ENCODE measurements at regions not wholly inside any gene's neighbourhood (a gene's known extent, or its start where the extent isn't known, plus 50 kb on each side); places are given as distances from the start of the nearest gene placed in this dataset.

GRCh38 chr16:79728048-79728922 is 127.7 kb upstream of the MAF start:
- DNase-seq, result no peak

- no peak for DNase-seq
Observed at GRCh38 chr16:79726902-79727301, 126.4 kb upstream of the MAF start.

DNA sequence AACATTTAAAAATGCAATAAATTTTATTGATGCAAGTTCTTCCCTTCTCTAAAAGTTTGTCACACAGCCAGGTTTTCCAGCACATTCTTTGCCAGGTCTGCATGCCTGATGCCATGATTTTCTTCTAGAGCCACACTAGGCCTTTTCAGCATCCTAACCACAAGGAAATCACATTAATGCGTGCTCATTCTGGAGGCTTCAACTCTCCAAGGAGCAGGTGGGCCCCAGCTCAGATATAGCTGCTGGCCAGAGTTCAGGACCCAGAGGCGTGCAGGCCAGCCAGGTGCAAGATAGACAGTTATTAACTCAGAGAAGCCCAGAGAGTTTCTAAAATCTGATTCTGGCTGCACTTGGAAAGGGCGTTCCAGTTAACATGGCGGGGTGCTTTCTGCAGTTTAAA is 124.5 kb upstream of the MAF start:
- DNase-seq, result no peak

DNA sequence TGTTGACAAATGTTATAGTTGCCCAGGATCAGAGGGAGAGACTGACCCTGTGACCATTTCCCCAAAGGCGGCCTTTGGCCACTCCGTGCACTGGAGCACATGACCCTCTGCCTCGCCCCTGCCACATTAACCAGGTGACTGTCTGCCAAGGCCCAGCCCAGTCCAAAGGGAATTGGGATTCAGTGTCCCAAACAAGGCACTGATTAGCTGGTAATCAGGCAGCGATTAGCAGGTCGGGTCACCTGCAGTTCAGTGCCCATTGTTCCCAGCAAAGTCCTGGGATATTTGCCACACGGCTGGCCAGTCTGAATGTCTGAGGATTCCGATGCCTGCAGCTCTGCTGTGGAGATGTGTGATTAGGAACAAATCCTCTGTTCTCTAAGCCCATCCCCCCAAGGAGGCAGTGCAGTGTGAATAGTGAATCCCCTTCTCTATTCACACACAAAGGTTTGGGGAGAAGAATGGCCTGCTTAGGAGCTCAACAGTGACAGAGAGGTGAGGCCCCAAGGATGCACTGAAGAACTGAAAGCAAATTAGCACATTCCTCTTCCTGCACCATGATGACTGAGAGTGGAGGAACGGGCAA is 123.1 kb upstream of the MAF start:
- no peak for DNase-seq

GRCh38 chr16:79721270-79721669 is 120.7 kb upstream of the MAF start:
- DNase-seq, result no peak

- DNase-seq, result no peak
Observed at GRCh38 chr16:79717333-79718137, 117.0 kb upstream of the MAF start.

GRCh38 chr16:79716645-79717332 is 116.3 kb upstream of the MAF start:
- DNase-seq, result no peak

DNA sequence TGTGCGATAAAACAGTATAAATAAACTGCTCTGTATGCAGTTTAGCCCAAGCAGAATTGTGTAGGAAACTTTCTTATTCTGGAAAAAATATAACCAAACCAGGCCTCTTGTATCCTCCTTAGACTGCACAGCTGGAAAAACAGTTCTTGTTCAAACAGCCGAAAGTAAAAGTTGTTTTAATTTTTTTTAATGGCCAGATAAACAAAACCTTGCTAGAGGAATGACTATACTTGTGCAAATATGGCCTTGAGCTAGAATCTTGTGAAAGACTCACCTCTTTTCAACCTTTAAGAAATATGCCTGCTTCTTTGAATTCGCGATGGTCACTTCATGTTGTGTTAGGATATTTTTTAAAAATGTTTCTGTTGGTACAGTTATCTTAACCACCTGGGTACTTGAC is 114.5 kb upstream of the MAF start:
- no peak for DNase-seq

DNA sequence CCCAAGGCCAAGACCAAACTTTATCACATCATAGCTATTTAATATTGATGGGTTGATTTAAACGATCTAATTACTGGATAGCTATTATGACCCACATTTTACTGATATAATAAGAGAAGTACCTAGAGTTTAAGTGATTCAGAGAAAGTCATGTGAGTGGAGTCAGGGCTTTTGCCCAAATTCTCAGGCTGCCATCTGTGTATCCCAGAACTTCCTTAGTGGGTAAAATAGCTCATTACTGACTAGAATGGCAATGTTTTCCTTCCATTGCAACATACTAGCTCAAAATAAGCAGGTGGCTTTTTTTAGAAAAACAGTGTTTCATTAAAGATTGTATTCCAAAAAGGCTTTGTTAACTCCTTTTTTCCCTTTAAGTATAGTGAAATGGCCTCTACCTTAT is 113.9 kb upstream of the MAF start:
- no peak for DNase-seq

DNA sequence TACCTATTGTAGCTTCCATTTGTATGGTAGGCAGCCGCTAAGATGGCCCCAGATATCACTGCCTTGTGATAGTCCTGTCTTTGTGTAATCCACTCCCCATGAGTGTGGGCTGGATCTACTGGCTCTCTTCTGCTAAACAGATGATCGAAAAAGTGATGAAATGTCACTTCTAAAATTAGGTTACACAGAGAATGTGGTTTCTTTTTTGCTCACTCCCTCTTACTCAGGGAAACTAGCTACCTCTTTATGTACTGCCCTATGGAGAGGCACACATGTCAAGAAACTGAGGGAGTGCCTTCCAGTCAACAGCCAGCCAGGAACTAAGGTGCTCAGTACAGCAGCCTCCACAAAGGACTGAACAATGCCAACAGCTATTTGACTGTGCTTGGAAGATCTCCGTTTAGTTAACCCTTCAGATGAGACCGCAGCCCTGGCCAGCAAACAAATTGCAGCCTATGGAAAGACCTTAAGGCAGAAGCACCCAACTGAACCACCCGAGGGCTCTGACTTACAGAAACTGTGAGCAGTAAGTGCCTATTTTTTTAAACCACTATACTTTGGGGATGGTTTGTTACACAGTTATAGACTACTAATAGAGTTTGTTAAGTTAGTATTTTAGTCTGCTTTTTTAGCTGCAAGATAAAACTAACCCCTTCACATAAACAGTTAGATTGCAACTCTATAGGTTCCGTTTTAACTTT is 113.2 kb upstream of the MAF start:
- DNase-seq, result no peak

DNA sequence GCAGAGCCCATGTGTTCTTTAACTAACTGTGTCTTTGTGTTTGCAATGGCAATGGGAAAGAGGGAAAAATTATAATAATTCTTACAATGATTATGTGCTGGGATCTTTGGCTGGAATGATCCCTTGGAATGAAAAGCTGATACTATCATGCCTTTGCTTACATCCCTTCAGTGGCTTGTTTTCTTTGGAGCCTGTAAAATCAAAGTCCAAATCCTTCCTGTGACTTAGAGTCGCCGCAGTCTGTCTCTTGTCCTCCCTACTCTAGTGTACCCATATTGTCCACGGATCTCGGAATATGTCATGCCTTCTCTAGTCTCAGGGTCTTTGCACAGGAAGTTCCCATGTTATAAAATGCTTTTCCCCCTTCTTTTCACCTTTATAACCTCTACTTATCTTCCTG is 111.7 kb upstream of the MAF start:
- DNase-seq, result no peak

DNA sequence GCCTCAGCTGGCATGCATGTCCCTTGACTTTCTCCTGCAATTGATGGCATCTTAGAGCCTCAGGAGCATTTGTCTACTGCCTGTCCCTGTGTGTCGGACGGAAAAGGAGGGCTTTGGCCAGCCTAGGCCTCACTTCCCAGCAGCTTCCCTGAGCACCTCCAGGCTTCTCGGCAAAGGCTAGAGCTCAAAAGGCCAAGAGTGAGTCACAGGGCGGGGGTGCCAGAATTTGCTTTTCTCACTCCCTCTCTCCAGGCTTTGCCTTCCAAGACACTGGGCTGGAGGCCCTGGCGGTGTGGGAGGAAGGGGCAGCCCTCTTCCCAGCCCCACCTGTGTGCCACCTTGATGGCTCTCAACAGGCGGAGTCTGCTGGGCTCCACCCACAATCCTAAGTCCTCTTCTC is 107.3 kb upstream of the MAF start:
- DNase-seq, result no peak

- no peak for DNase-seq
Observed at GRCh38 chr16:79703066-79703465, 102.5 kb upstream of the MAF start.

- DNase-seq, result no peak
Observed at GRCh38 chr16:79698341-79698753, 97.8 kb upstream of the MAF start.

GRCh38 chr16:79697562-79698112 is 97.1 kb upstream of the MAF start:
- no peak for DNase-seq

GRCh38 chr16:79691007-79691406 is 90.5 kb upstream of the MAF start:
- DNase-seq, result no peak

DNA sequence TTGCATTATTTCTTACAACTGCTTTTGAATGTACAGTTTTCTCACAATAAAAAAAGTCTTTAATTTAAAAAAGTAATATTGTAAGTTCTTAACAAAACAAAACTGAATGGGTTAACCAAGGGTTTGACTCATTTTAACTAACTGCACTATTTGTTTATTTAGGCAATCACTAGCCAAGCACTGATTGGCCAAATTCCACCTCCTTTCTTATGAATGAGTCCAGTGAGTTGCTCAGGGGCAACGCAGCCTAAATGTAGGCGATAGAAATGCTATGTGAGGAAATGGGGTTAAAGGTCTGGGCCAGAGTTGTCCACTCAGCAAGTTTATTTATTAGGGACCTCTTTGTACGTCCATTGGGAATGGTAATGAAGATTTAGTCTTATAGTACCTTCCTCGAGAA is 89.6 kb upstream of the MAF start:
- no peak for DNase-seq

GRCh38 chr16:79687249-79688130 is 87.0 kb upstream of the MAF start:
- no peak for DNase-seq

- DNase-seq, result no peak
Observed at GRCh38 chr16:79685871-79686270, 85.3 kb upstream of the MAF start.

DNA sequence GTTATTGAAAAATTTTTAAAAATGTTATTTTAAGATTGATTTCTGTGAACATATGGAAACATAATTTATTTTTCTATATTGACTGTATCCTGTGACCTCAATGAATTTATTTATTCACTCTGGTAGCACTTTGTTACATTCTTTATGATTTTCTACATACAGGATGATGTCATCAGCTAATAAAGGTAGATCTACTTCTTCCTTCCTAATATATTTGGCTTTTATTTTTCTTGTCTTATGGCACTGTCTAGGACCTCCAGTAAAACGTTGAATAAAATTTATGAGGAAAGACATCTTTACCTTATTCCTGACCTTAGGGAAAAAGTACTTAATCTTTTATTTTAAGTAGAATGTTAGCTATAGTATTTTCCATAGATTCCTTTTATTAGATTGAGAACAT is 78.8 kb upstream of the MAF start:
- DNase-seq, result no peak
